NT2/D1 (cell line): ENCODE measurements at regions not wholly inside any gene's neighbourhood (a gene's known extent, or its start where the extent isn't known, plus 50 kb on each side); places are given as distances from the start of the nearest gene placed in this dataset.
A peak's percentile ranks its signal among the peaks of the same experiment; 100 is the strongest.

ENCODE experiments used
- DNase-seq: peaks from one replicate; pipeline ENCODE4 v3.0.0-alpha.2; 2011; ENCODE audit warnings: low read depth, low spot score
- H3K27me3 ChIP-seq: 2 replicates; pipeline ENCODE4 v1.6.0; 2011; ENCODE audit warnings: mild to moderate bottlenecking; ENCODE audit not compliant: insufficient read length, insufficient read depth
- H3K36me3 ChIP-seq: 2 replicates; pipeline ENCODE4 v1.6.1; 2011; ENCODE audit warnings: mild to moderate bottlenecking, low read length, mixed read lengths; ENCODE audit not compliant: insufficient read depth, insufficient read length
- H3K4me1 ChIP-seq: 2 replicates; pipeline ENCODE4 v1.5.1; 2011; ENCODE audit not compliant: insufficient read depth, insufficient read length
- H3K4me3 ChIP-seq: 2 replicates; pipeline ENCODE4 v1.5.1; 2011; ENCODE audit warnings: low read depth; ENCODE audit not compliant: insufficient read length
- H3K9ac ChIP-seq: 2 replicates; pipeline ENCODE4 v1.6.0; 2011; ENCODE audit warnings: low read depth; ENCODE audit not compliant: insufficient read length
- H3K9me3 ChIP-seq: 2 replicates; pipeline ENCODE4 v1.5.1; 2011; ENCODE audit warnings: mild to moderate bottlenecking, low read length; ENCODE audit not compliant: insufficient read depth
- SUZ12 ChIP-seq: IDR thresholded peaks from 2 replicates; pipeline ENCODE4 v1.6.1; 2011; ENCODE audit not compliant: insufficient read length, insufficient read depth; ENCODE audit errors: extremely low read depth
- YY1 ChIP-seq: IDR thresholded peaks from 2 replicates; pipeline ENCODE4 v1.6.1; 2011; ENCODE audit not compliant: insufficient read length, insufficient read depth
- ZNF274 ChIP-seq: IDR thresholded peaks from 2 replicates; pipeline ENCODE4 v1.6.1; 2011; ENCODE audit warnings: mild to moderate bottlenecking, low read depth, low read length

- DNase-seq, result no peak
- TF ChIP-seq ZNF274 (no peak), YY1 (no peak), SUZ12 (no peak)
- Histone ChIP-seq H3K36me3 (no peaks in the 10 kb centered on the region), H3K9me3 (no peaks in the 10 kb centered on the region), H3K27me3 (no peaks in the 10 kb centered on the region), H3K4me3 (no peak overlapping the region), H3K9ac (no peak overlapping the region), H3K4me1 (no peaks in the 10 kb centered on the region)
These were observed 166.3 kb upstream of the PRSS16 start for GRCh38 chr6:27081188-27081587.

- no peak for TF ChIP-seq SUZ12
- no peaks in the 10 kb centered on the region for H3K27me3 ChIP-seq
- no peaks in the 10 kb centered on the region for H3K9me3 ChIP-seq
- no peaks in the 10 kb centered on the region for H3K4me1 ChIP-seq
- no peak for DNase-seq
- no peak overlapping the region for H3K9ac ChIP-seq
- no peaks in the 10 kb centered on the region for H3K36me3 ChIP-seq
- no peak overlapping the region for H3K4me3 ChIP-seq
These were observed 165.6 kb upstream of the PRSS16 start for GRCh38 chr6:27081931-27082330.

DNA sequence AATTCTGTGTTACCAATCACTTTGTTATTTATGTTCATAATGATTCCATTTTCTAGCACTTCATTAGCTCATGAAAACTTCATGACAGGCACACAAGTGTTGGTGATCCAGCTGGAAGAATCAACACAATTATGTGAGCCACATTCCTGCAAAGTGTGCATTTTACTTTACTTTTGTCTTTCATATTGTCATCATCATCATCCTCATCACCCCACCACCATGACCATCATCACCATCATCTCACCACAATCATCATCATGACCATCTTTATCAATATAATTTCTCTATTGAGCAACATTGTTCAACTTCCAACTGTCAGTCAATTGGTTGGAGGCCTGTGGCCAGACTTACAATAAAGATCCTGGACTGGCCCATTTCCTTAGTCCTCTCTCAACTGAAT, 159.4 kb upstream of the PRSS16 start:
- H3K36me3 ChIP-seq, result no peaks in the 10 kb centered on the region

DNA sequence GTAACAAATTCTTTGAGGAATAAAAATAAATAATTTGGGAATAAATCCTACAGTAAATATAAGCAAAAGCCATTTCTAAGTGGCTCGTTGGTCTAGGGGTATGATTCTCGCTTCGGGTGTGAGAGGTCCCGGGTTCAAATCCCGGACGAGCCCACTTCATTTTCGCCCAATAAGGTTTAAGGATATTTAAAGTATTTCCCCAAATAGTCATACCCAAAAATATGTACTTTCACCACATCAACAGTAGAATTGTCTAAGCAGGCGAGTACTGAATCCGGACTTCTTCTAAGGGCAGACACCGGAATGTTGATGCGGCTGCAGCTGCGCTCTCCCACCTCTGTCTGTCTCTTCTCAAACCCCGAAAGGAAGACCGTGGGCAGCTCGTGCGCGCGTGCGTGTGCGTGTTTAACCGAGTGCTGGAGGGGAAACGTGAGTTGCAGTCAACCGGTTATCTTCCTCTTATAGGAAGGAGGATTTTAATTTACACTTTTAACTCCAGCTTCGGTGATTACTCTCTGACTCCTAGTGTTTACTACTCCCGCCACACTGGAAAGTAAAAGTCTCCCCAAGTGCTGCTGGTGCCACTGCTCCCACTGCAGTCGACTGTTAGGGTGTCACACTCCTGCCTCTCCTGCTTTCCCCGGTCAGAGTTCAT, 155.7 kb upstream of the PRSS16 start:
- no peak for TF ChIP-seq ZNF274
- no peak for TF ChIP-seq YY1
- TF ChIP-seq SUZ12, result no peak
- Histone ChIP-seq H3K4me3 (peak overlapping the region; percentile 42), H3K4me1 (no peaks in the 10 kb centered on the region), H3K9ac (peak overlapping the region; percentile 53), H3K27me3 (peaks cover 12% of the 10 kb centered on the region), H3K36me3 (no peaks in the 10 kb centered on the region), H3K9me3 (no peaks in the 10 kb centered on the region)
- peak; percentile 27 for DNase-seq

More for the DNA sequence above, 159.4 kb upstream of the PRSS16 start:
- Histone ChIP-seq H3K27me3 (no peaks in the 10 kb centered on the region), H3K4me1 (no peaks in the 10 kb centered on the region), H3K9ac (no peak overlapping the region), H3K4me3 (no peak overlapping the region), H3K9me3 (no peaks in the 10 kb centered on the region)
- DNase-seq, result no peak
- TF ChIP-seq SUZ12 (no peak), ZNF274 (no peak), YY1 (no peak)

DNA sequence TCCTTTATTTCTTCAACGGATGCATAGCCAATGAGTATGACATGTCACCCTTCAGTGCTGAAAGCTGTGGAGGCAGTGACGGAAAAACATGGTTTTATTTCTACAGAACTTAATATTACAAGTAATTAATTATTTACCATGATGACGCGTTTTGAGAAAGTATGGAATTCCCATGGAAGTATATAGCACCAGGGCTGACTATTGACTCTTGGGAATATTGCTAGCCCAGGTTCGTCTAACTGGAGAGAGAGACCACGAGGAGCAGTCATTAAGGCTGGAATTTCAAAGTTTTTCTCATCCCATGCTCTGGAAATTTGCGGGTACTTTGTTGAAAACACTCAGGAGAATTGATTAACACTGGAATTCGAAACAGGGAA, 155.2 kb upstream of the PRSS16 start:
- no peaks in the 10 kb centered on the region for H3K4me1 ChIP-seq
- peaks cover 17% of the 10 kb centered on the region for H3K27me3 ChIP-seq
- TF ChIP-seq ZNF274 (no peak), YY1 (no peak)
- H3K4me3 ChIP-seq, result peak overlapping the region; percentile 42
- H3K9ac ChIP-seq, result peak overlapping the region; percentile 53
- H3K9me3 ChIP-seq, result no peaks in the 10 kb centered on the region
- H3K36me3 ChIP-seq, result no peaks in the 10 kb centered on the region
- no peak for DNase-seq

DNA sequence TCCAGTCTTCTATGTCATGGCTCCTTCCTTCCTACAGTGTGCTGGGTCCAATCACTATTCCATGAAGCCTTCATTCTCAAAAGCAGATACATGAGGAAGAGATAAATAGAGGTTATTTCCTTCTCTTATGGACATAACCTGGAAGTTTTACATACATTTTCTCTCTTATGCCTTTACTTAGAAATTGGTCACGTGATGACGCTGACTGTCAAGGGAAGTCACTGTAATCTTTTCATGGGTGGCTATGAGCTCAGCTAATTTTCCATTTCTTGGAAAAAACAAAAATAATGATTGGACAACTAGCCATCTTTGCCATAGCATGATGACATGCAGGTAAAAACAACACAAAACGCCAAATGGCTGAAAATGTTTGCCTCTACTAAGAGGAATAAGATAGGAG, 151.6 kb upstream of the PRSS16 start:
- no peak overlapping the region for H3K9ac ChIP-seq
- H3K9me3 ChIP-seq, result no peaks in the 10 kb centered on the region
- TF ChIP-seq YY1 (no peak), SUZ12 (no peak), ZNF274 (no peak)
- H3K4me3 ChIP-seq, result no peak overlapping the region
- no peak for DNase-seq
- no peaks in the 10 kb centered on the region for H3K36me3 ChIP-seq
- peaks cover 19% of the 10 kb centered on the region for H3K27me3 ChIP-seq
- peaks cover 3% of the 10 kb centered on the region for H3K4me1 ChIP-seq

GRCh38 chr6:27096834-27097511, 150.5 kb upstream of the PRSS16 start:
- Histone ChIP-seq H3K36me3 (no peaks in the 10 kb centered on the region), H3K9me3 (no peaks in the 10 kb centered on the region), H3K9ac (peak overlapping the region; percentile 54), H3K4me1 (peaks cover 3% of the 10 kb centered on the region), H3K4me3 (peak overlapping the region; percentile 56), H3K27me3 (peaks cover 19% of the 10 kb centered on the region)
- DNase-seq, result peak; percentile 20
- TF ChIP-seq SUZ12 (no peak), ZNF274 (no peak), YY1 (no peak)
